Smooth muscle cell (in vitro differentiated cells): ENCODE measurements at regions not wholly inside any gene's neighbourhood (a gene's known extent, or its start where the extent isn't known, plus 50 kb on each side); places are given as distances from the start of the nearest gene placed in this dataset.

Experiments used
- DNase-seq: peaks from one replicate; lab custom pipeline; 2025; ENCODE audit not compliant: unreplicated experiment; lab: John Stamatoyannopoulos, UW
- H2AFZ ChIP-seq: fragments of 200-600 bp; sonication (generic); 2 replicates; pipeline ENCODE4 v1.6.0; 2016; ENCODE audit warnings: antibody characterized with exemption, low read depth, mild to moderate bottlenecking
- H3F3A ChIP-seq: fragments of 200-600 bp; sonication (generic); 2 replicates; pipeline ENCODE4 v1.6.0; 2017; ENCODE audit warnings: antibody characterized with exemption, low read depth
- H3K27ac ChIP-seq: fragments of 200-600 bp; sonication (generic); 2 replicates; pipeline ENCODE4 v1.5.1; 2016; ENCODE audit warnings: low read depth, mild to moderate bottlenecking
- H3K27me3 ChIP-seq: fragments of 200-600 bp; sonication (generic); 2 replicates; pipeline ENCODE4 v1.6.1; 2016; ENCODE audit warnings: low read depth, mild to moderate bottlenecking
- H3K36me3 ChIP-seq: fragments of 200-600 bp; sonication (generic); 2 replicates; pipeline ENCODE4 v1.5.1; 2016; ENCODE audit warnings: low read depth
- H3K4me1 ChIP-seq: fragments of 200-600 bp; sonication (generic); 2 replicates; pipeline ENCODE4 v1.5.1; 2016; ENCODE audit warnings: low read depth
- H3K4me2 ChIP-seq: fragments of 200-600 bp; sonication (generic); 2 replicates; pipeline ENCODE4 v1.6.0; 2016; ENCODE audit warnings: mild to moderate bottlenecking
- H3K4me3 ChIP-seq: fragments of 200-600 bp; sonication (generic); 2 replicates; pipeline ENCODE4 v1.5.1; 2016; ENCODE audit warnings: mild to moderate bottlenecking
- H3K79me2 ChIP-seq: fragments of 200-600 bp; sonication (generic); 2 replicates; pipeline ENCODE4 v1.6.0; 2016; ENCODE audit warnings: low read depth, mild to moderate bottlenecking
- H3K9ac ChIP-seq: fragments of 200-600 bp; sonication (generic); 2 replicates; pipeline ENCODE4 v1.6.0; 2016; ENCODE audit warnings: low read depth
- H3K9me3 ChIP-seq: fragments of 200-600 bp; sonication (generic); replicated peaks from 2 replicates; pipeline ENCODE4 v1.5.1; 2016; ENCODE audit warnings: low read depth
- H4K20me1 ChIP-seq: fragments of 200-600 bp; sonication (generic); 2 replicates; pipeline ENCODE4 v1.6.0; 2016; ENCODE audit warnings: low read depth
- CTCF ChIP-seq: fragments of 200-600 bp; sonication (generic); IDR thresholded peaks from 2 replicates; pipeline ENCODE4 v1.5.1; 2017; ENCODE audit warnings: borderline replicate concordance, mild to moderate bottlenecking, antibody characterized with exemption; ENCODE audit not compliant: insufficient read depth, poor library complexity, severe bottlenecking
- whole genome bisulfite sequencing: methylation state at CpG from one replicate; pipeline ENCODE4 v1.1.7; 2016; ENCODE audit warnings: low lambda C conversion rate; 5-methylcytosine and 5-hydroxymethylcytosine counted together

DNA sequence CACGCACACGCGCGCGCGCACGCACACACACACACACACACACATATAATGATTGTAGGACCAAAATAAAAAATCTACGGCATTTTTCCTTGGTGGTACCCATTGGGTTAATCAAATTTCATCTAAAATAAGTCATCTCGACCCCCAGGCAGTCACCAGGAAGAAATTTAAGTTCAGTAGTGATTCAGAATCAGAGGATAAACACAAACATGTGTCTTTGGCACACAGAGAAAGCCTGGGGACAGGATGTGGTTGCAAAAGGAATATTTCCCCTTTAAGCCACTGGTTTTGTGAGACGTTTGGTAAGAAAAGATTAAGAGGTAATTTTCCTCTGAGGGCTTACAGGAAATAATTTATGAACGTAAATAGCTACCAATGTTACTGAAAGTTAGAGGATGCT, 171.6 kb upstream of the PIEZO2 start:
- H3F3A ChIP-seq, result peaks cover 13% of the 10 kb centered on the region
- no peaks in the 10 kb centered on the region for H3K4me1 ChIP-seq
- peak overlapping the region; percentile 22 for H3K27ac ChIP-seq
- no peak overlapping the region for H2AFZ ChIP-seq
- no peak overlapping the region for H3K9ac ChIP-seq
- H3K4me3 ChIP-seq, result no peak overlapping the region
- H4K20me1 ChIP-seq, result no peaks in the 10 kb centered on the region
- WGBS, result 65% methylated on average over 11 of the region's 11 CpGs
- no peak for DNase-seq
- H3K36me3 ChIP-seq, result no peaks in the 10 kb centered on the region
- no peak for TF ChIP-seq CTCF
- no peaks in the 10 kb centered on the region for H3K27me3 ChIP-seq
- H3K4me2 ChIP-seq, result peak overlapping the region; percentile 28
- H3K9me3 ChIP-seq, result no peaks in the 10 kb centered on the region
- H3K79me2 ChIP-seq, result no peaks in the 10 kb centered on the region

DNA sequence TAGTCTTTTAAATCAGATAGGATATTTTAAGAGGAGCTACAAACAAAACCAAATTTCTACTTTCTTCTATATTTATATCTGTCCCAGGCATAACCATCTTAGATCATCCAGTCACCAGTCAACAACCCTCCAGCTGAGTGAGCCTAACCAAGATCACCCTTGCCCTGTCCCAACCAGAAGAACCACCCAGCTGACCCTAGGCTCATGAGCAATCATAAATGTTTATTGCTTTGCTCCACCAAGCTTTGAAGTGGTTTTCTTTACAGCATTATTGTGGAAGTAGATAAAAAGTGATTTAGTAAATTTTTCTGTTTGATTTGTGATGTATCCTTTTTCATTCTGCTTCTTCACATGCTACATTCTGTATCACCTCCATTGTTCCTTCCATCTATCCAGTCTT, 167.2 kb upstream of the PIEZO2 start:
- Histone ChIP-seq H2AFZ (no peak overlapping the region), H3K9me3 (no peaks in the 10 kb centered on the region), H3K9ac (no peak overlapping the region), H3K4me2 (no peak overlapping the region), H3F3A (no peaks in the 10 kb centered on the region), H3K4me3 (no peak overlapping the region), H3K4me1 (no peaks in the 10 kb centered on the region), H3K27me3 (peaks cover 4% of the 10 kb centered on the region), H3K27ac (no peak overlapping the region), H3K79me2 (no peaks in the 10 kb centered on the region), H4K20me1 (no peaks in the 10 kb centered on the region), H3K36me3 (no peaks in the 10 kb centered on the region)
- no peak for DNase-seq
- TF ChIP-seq CTCF, result no peak

DNA sequence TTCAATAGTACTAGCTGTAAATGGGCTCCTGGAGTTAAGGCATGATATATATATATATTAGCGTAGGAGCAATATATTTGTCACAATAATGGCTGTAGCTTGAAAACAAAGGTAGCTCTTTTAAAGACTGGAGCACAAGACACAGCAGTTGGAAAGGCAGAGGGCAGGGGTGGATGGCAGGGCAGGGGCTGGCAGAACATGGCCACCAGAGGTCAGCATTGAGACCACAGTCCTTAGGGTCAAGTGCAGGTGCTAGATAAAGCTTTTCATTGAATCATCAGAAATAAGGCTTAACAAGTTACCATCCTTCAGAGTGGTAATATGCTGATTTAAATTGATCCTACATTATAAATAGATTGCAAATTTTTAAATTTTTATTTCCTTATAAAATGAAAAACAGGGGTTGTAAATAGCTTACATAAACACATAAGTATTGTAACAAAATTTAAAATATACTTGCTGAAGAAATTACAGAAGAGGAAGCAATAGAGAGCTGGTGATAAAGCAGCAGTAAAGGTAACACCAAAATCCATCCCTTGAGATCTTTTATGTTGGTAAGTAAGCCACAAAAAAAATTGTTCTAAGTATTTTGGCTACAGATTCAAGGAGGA, 161.2 kb upstream of the PIEZO2 start:
- no peak for DNase-seq
- Histone ChIP-seq H3K4me2 (no peak overlapping the region), H3K79me2 (no peaks in the 10 kb centered on the region), H4K20me1 (no peaks in the 10 kb centered on the region), H3K27ac (no peak overlapping the region), H3K36me3 (no peaks in the 10 kb centered on the region), H3F3A (no peaks in the 10 kb centered on the region), H3K9me3 (no peaks in the 10 kb centered on the region), H3K4me3 (no peak overlapping the region), H3K4me1 (no peaks in the 10 kb centered on the region), H3K9ac (no peak overlapping the region), H3K27me3 (peaks cover 7% of the 10 kb centered on the region), H2AFZ (no peak overlapping the region)
- WGBS, result 32% methylated on average over 1 of the region's 1 CpG
- peak; percentile 88 for TF ChIP-seq CTCF

- peak; percentile 8 for TF ChIP-seq CTCF
- no peak overlapping the region for H3K4me2 ChIP-seq
Observed at GRCh38 chr18:11309172-11309571, 159.8 kb upstream of the PIEZO2 start.

More at GRCh38 chr18:11309172-11309571, 159.8 kb upstream of the PIEZO2 start:
- Histone ChIP-seq H3K27ac (no peak overlapping the region), H4K20me1 (no peaks in the 10 kb centered on the region), H3K9me3 (no peaks in the 10 kb centered on the region), H3K79me2 (no peaks in the 10 kb centered on the region), H3K36me3 (no peaks in the 10 kb centered on the region), H3K4me1 (peaks cover 5% of the 10 kb centered on the region), H3K27me3 (peaks cover 7% of the 10 kb centered on the region), H3K9ac (no peak overlapping the region), H3K4me3 (no peak overlapping the region), H3F3A (no peaks in the 10 kb centered on the region), H2AFZ (no peak overlapping the region)
- DNase-seq, result no peak
- 96% methylated on average over 3 of the region's 3 CpGs for WGBS
